Peyer's patch (tissue), 4 donors: ENCODE measurements at regions not wholly inside any gene's neighbourhood (a gene's known extent, or its start where the extent isn't known, plus 50 kb on each side); places are given as distances from the start of the nearest gene placed in this dataset.

Experiments used
- CTCF ChIP-seq, 6 experiments: fragments of 450-650 bp in 4 of 6; fragments of 200-600 bp in 2 of 6; sonication (generic) in 1 of 6; IDR thresholded peaks; one replicate each; pipeline ENCODE4 v1.5.1; 2017 to 2019; ENCODE audit warnings: antibody characterized with exemption in 6 of 6, mild to moderate bottlenecking in 3 of 6, moderate library complexity in 1 of 6
- POLR2A ChIP-seq, 2 donors: fragments of 450-650 bp; IDR thresholded peaks; one replicate each; pipeline ENCODE4 v1.5.1; 2017; ENCODE audit warnings: antibody characterized with exemption in 2 of 2, mild to moderate bottlenecking in 2 of 2, moderate library complexity in 2 of 2

- TF ChIP-seq CTCF (IDR thresholded peaks at IDR 0.05), result no peak
- no peak for TF ChIP-seq POLR2A (IDR thresholded peaks at IDR 0.05)
Observed at GRCh38 chr9:103243553-103243952, 248.4 kb downstream of the CYLC2 start.
